ENCODE measurements at regions not wholly inside any gene's neighbourhood (a gene's known extent, or its start where the extent isn't known, plus 50 kb on each side); places are given as distances from the start of the nearest gene placed in this dataset.

DNA sequence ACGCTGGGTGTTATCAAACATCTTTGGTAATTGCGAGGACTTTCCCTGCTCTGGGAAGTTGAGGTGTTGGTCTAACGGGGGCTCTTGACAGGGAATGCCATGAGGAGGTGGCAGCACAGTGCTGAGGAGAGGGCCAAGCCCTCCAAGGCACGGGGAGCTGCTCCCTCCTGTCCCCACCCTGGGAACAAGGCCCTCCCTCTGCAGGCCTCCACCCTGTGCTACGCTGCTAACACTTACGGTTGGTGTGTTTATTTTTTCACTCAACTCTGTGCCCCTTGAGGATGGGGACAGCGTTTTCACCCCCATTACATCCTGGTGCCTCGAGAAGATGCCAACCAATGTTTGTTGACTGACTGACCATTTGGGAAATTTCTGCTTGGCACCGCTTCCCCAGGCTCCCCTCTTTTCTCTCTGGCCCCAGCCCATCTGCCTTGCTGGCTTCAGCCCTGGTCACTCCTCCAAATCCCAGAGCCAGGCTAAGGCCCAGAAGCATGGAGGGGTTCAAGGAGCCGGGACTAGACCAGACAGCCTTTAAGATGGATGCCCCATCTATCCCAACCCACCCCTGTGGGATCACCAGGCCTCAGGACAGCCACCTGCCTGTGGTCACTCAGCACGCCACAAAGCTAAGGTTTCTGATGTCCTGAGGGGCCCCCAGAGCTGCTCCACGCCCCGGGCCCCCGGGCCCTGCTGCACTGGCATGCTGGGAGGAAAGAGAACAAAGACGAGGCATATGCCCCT, 125.7 kb downstream of the BARX1 start:
- no peak for DNase-seq (ENCODE audit: low read depth)

- no peak for DNase-seq (ENCODE audit: low read depth)
Observed at GRCh38 chr9:93828331-93829097, 126.6 kb downstream of the BARX1 start.

DNA sequence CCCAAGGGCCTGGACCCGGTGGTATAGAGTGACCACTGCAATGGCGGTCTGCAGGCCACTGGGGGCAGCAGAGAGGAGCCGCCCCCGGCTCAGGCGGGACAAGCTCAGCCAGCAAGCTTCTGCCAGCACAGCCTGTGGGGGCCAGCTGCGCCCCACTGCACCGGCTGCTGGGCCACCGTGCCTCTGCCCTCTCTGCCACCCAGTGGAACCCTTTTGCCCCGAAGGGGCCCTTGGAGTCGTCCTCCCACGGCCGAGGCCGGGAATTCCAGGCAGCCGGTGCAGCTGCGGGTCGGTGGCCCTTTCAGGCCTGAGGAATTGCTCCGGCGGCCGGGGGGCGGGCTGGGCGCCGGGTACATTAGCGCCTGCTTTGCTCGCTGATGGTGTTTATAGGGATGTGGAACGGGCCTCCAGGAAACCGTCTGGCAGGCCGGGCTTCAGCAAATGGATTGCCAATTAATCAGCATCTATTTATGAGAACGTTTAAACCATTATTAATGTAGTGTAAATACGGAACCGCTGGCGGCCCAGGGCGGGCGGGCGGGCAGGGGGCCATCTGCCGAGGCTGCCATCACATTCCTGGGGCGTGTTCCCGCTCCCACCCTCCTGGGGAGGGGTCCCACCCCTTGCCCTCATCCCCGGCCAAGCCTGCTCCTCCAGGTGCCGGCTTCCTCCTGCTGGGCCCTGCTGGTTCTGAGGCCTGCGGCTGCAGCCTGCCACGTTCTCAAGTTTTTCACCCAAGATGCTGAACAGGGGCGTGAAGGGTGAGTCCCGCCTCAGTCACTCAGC, 127.4 kb downstream of the BARX1 start:
- peak; percentile 12 for DNase-seq (ENCODE audit: low read depth)

- no peak for DNase-seq (ENCODE audit: low read depth)
Observed at GRCh38 chr9:93826905-93827544, 128.1 kb downstream of the BARX1 start.

- DNase-seq (ENCODE audit: low read depth) = peak; percentile 22
Observed at GRCh38 chr9:93826209-93826608, 128.9 kb downstream of the BARX1 start.

GRCh38 chr9:93825348-93826115, 129.6 kb downstream of the BARX1 start:
- no peak for DNase-seq (ENCODE audit: low read depth)

DNA sequence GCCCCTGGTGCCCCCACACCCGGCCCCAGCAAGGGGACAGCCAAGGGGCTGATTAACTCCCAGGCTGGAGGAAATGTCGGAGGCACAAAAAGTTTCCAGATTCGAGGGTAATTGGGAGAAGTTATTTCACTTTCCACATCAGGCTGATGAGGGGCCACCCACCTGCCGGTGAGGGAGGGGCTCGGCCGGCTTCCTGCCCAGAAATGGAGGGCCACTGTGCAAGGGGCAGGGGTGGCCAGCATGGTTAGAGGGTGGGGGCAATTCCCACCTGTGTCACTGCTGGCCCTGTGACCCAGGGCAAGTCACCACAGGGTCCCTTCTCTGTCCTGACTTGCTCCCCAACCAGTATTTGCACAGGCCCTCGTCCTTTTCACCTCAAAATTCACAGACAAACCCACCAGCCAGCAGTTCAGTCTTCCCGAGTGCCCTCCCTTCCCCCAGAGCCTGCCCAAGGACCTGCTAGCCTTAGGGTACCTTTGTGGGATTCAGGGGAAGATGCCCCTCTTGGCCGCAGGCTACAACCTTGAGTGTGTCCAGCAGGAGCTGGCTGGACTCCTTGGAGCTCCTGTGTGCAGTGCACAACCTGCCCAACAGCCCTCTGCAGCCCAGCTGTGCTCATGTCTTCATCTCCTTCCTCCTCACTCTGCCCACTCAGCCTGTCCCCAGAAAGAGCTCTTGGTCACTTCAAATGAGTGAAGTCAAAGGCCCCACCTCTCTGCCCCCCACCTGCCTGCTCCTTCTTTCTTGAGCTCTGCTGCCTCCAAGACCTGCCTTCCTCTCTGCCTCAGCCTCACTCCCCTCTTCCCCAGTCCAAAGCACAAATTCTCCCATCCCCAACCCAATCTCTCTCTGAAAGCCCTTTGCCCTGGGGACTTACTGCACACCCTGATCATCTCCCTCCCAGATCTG, 130.5 kb downstream of the BARX1 start:
- no peak for DNase-seq (ENCODE audit: low read depth)

DNA sequence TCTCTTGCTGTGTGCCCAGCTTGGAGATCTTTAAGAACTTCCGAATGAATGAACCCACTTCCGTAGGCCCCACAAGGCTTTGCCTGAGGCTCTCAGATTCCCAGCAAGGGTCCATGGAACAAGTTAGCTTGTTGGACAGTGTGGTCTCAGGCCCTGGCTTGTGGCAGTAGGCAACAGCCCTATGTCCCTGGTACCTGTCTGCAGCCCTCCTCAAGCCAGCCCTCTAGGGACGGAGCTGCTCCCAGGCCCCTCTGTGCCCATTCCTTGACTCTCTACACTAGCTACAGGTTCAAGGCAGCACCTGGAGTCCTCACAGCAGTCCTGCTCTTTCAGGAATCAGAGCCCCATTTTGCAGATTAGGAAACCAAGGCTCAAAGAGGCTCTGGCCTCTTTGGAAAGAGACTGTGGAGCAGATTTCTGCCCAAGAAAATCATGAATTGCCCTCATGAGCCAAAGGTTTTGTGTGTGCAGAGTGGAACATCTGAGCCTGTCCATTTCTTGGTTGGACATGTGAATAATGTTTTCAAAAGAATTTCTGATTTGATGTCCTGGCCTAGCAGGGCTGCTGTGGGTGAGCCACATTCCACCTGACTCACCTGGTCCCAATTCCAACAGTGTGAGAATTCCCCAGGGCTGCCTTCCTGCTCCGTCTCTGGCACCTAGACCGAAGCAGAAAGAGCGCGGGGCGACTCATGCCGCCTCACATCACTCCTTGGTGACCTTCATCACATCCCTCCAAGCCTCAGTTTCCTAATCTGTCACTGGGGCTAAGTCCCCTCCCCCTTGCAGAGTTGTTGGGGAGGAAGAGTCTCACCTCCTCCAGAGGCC, 131.7 kb downstream of the BARX1 start:
- no peak for DNase-seq (ENCODE audit: low read depth)

DNA sequence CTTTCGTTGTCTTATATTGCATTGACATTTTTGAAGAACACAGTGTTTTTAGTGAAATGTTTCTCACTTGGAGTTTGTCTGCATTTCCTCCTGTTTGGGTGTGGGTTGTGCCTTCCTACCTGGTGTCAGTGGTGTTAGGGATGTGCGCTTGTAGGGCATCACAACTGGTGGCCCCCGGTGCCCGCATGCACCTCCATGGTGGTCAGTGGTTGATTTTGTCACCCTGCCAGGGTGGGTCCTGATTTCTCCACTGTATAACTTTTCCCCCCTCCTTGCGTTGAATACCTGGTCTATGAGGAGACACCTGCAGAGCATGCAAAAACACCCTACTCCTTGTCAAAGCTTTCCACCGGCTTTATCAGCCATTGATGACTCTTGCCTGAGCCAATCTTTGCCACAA, 132.9 kb downstream of the BARX1 start:
- DNase-seq (ENCODE audit: low read depth) = no peak

- no peak for DNase-seq (ENCODE audit: low read depth)
Observed at GRCh38 chr9:93821307-93821703, 133.8 kb downstream of the BARX1 start.

DNA sequence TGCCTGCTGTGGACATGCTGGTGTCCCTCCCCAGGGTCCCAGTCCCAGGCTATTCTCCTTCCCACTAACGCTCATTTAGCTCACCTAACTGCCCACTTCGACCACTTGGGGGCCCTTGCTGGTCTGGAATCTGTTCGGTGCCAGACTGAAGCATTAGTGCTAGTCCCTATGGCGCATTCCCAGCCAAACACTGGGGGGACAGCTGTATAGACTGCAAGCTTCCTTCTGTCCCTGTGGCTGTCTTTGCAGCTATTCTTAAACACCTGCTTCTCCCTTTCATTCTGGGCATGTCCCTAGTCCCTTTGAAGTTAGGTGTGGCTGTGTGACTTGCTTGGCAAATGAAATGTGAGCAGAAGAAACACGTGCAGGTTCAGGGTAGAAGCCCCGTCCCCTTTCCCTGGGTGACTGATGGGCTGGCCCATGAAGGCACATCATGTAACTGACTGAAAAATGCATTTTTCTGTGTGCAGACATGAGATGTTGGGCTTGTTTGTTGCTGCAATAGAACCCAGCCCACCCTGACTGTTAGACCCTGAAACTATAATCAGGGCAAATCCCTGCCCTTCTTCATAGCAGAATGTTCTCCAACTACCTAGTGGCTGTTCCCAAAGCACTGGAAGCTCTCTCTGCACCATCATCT, 134.4 kb downstream of the BARX1 start:
- DNase-seq (ENCODE audit: low read depth) = no peak

GRCh38 chr9:93819905-93820304, 135.2 kb downstream of the BARX1 start:
- DNase-seq (ENCODE audit: low read depth) = no peak

- no peak for DNase-seq (ENCODE audit: low read depth)
Observed at GRCh38 chr9:93818827-93819472, 136.2 kb downstream of the BARX1 start.

DNA sequence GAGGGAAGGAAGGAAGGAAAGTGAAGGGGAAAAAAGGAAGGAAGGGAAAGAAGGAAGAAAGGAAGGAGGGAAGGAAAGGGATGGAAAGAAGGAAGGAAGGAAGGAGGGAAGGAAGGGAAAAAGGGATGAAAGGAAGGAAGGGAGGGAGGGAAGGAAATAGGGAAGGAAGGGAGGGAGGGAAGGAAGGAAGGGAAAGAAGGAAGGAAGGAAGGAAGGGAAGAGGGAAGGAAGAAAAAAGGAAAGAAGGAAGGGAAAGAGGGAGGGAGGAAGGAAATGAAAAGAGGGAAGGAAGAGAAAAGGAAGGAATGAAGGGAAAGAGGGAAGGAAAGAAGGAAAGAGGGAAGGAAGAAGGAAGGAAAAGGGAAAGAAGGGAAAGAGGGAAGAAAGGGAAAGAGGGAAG, 136.9 kb downstream of the BARX1 start:
- no peak for DNase-seq (ENCODE audit: low read depth)

GRCh38 chr9:93815677-93816076, 139.5 kb downstream of the BARX1 start:
- DNase-seq (ENCODE audit: low read depth) = no peak

DNA sequence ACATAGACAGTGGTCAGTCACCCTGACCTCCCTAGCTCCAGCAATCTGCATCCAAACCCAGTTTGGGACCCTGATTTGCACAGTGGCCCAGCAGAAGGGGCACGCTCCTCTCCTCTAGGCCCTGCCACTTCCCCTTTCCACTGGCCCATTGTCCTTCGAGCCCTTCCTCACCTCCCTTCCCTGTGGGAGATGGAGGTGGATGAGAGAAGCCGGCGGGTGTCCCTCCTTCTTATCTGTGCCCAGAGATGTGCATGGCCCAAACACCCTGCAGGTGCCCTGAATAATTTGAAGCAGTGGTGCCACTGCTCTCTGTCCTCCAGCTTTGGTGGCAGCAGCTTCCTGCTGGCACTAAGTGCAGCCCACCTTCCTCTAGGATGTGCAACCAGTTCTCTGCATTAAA, 140.0 kb downstream of the BARX1 start:
- DNase-seq (ENCODE audit: low read depth) = no peak

GRCh38 chr9:93814077-93814956, 140.8 kb downstream of the BARX1 start:
- DNase-seq (ENCODE audit: low read depth) = no peak
